HL-60 (cell line): ENCODE measurements at regions not wholly inside any gene's neighbourhood (a gene's known extent, or its start where the extent isn't known, plus 50 kb on each side); places are given as distances from the start of the nearest gene placed in this dataset.

Source experiments
- DNase-seq, 2 experiments: peaks; one replicate each; pipeline ENCODE4 v3.0.0-alpha.2; 2010 to 2020; ENCODE audit warnings: low read depth in 1 of 2, low spot score in 1 of 2
- H3K27ac ChIP-seq: fragments of 250-450 bp; sonication (Bioruptor Pico); replicated peaks from 2 replicates; pipeline ENCODE4 v1.5.1; 2020; ENCODE audit warnings: mild to moderate bottlenecking, moderate library complexity
- H3K27me3 ChIP-seq: fragments of 250-450 bp; sonication (Bioruptor Pico); 2 replicates; pipeline ENCODE4 v1.5.1; 2021; ENCODE audit warnings: mild to moderate bottlenecking, moderate library complexity; ENCODE audit not compliant: insufficient read depth, poor library complexity, severe bottlenecking
- H3K4me3 ChIP-seq: replicated peaks from 2 replicates; pipeline ENCODE4 v1.5.1; 2011; ENCODE audit warnings: mild to moderate bottlenecking, control low read depth, low read length; ENCODE audit not compliant: insufficient read depth
- GABPA ChIP-seq: IDR thresholded peaks from 2 replicates; pipeline ENCODE4 v1.6.1; 2012; ENCODE audit warnings: low read depth
- POLR2AphosphoS5 ChIP-seq: IDR thresholded peaks from 2 replicates; pipeline ENCODE4 v1.6.1; 2012; ENCODE audit warnings: low read depth
- SPI1 ChIP-seq: IDR thresholded peaks from 2 replicates; pipeline ENCODE4 v1.6.1; 2012; ENCODE audit warnings: low read depth, mild to moderate bottlenecking, borderline replicate concordance
- TF ChIP-seq, protein P1 (sequence below): IDR thresholded peaks from 2 replicates; pipeline ENCODE4 v1.6.1; 2012; ENCODE audit warnings: low read depth; ENCODE audit not compliant: insufficient replicate concordance
- TF ChIP-seq, protein P2 (sequence below): IDR thresholded peaks from one replicate; pipeline ENCODE4 v1.5.1; 2011; ENCODE audit warnings: low read length, control low read depth, inconsistent platforms; ENCODE audit not compliant: insufficient read depth

- TF ChIP-seq GABPA (no peak), POLR2AphosphoS5 (no peak), SPI1 (no peak)
- TF ChIP-seq, protein P1, sequence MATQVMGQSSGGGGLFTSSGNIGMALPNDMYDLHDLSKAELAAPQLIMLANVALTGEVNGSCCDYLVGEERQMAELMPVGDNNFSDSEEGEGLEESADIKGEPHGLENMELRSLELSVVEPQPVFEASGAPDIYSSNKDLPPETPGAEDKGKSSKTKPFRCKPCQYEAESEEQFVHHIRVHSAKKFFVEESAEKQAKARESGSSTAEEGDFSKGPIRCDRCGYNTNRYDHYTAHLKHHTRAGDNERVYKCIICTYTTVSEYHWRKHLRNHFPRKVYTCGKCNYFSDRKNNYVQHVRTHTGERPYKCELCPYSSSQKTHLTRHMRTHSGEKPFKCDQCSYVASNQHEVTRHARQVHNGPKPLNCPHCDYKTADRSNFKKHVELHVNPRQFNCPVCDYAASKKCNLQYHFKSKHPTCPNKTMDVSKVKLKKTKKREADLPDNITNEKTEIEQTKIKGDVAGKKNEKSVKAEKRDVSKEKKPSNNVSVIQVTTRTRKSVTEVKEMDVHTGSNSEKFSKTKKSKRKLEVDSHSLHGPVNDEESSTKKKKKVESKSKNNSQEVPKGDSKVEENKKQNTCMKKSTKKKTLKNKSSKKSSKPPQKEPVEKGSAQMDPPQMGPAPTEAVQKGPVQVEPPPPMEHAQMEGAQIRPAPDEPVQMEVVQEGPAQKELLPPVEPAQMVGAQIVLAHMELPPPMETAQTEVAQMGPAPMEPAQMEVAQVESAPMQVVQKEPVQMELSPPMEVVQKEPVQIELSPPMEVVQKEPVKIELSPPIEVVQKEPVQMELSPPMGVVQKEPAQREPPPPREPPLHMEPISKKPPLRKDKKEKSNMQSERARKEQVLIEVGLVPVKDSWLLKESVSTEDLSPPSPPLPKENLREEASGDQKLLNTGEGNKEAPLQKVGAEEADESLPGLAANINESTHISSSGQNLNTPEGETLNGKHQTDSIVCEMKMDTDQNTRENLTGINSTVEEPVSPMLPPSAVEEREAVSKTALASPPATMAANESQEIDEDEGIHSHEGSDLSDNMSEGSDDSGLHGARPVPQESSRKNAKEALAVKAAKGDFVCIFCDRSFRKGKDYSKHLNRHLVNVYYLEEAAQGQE: no peak
- TF ChIP-seq, protein P2, sequence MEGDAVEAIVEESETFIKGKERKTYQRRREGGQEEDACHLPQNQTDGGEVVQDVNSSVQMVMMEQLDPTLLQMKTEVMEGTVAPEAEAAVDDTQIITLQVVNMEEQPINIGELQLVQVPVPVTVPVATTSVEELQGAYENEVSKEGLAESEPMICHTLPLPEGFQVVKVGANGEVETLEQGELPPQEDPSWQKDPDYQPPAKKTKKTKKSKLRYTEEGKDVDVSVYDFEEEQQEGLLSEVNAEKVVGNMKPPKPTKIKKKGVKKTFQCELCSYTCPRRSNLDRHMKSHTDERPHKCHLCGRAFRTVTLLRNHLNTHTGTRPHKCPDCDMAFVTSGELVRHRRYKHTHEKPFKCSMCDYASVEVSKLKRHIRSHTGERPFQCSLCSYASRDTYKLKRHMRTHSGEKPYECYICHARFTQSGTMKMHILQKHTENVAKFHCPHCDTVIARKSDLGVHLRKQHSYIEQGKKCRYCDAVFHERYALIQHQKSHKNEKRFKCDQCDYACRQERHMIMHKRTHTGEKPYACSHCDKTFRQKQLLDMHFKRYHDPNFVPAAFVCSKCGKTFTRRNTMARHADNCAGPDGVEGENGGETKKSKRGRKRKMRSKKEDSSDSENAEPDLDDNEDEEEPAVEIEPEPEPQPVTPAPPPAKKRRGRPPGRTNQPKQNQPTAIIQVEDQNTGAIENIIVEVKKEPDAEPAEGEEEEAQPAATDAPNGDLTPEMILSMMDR: no peak
- no peak for DNase-seq
- no peak overlapping the region for H3K27ac ChIP-seq
- H3K4me3 ChIP-seq: no peak overlapping the region
- H3K27me3 ChIP-seq: no peaks in the 10 kb centered on the region
These were observed 163.5 kb downstream of the COPRS start for GRCh38 chr17:31695456-31696090.

- Histone ChIP-seq H3K27me3 (no peaks in the 10 kb centered on the region), H3K4me3 (no peak overlapping the region), H3K27ac (no peak overlapping the region)
- DNase-seq: no peak
- no peak for TF ChIP-seq POLR2AphosphoS5
- no peak for TF ChIP-seq GABPA
- no peak for TF ChIP-seq SPI1
- TF ChIP-seq, protein P2: no peak
- TF ChIP-seq, protein P1: no peak
These were observed 165.4 kb downstream of the COPRS start for GRCh38 chr17:31693433-31694220.

DNA sequence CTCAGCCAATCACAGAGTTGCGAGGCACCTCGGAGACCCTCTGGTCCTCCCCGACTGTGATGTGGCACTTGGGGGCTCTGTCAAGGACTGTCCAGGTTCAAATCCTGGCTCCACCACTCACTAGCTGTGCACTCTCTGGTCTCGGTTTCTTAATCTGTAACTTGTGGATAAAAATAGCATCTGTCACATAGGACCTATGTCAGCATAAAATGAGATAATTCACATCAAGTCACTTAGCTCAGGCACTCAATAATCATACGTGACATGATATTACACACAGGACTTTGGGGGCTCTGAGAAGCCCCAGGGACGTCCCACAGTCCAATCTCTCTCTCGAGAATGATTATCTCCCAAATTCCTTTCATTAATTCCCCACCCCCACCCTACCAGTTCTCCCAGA is 166.4 kb downstream of the COPRS start:
- H3K4me3 ChIP-seq: no peak overlapping the region
- no peak overlapping the region for H3K27ac ChIP-seq
- H3K27me3 ChIP-seq: no peaks in the 10 kb centered on the region
- DNase-seq: no peak
- TF ChIP-seq, protein P2: no peak
- TF ChIP-seq SPI1 (no peak), POLR2AphosphoS5 (no peak), GABPA (no peak)
- TF ChIP-seq, protein P1: no peak
